ENCODE measurements at regions not wholly inside any gene's neighbourhood (a gene's known extent, or its start where the extent isn't known, plus 50 kb on each side); places are given as distances from the start of the nearest gene placed in this dataset.

DNA sequence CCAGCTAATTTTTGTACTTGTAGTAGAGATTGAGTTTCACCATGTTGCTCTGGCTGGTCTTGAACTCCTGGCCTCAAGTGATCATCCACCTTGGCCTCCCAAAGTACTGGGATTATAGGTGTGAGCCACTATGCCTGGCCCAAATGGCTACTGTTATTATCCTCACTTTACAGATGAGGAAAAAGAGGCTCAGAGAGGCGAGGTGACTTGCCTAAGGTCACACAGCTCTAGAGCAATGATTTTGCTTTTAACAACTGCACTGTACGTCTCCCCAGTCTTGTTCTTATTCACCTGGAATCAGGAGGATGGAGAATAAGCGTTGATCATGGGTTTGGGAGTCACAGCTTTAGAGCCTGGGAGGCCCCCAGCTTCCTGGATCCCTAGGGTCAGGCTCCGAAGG, 69.8 kb upstream of the NCOR2 start:
- ChIA-PET POLR2A (no interaction called here), CTCF (no interaction called here)
- peaks cover 26% of the 10 kb centered on the region for H3K4me1 Mint-ChIP-seq
- no peaks in the 10 kb centered on the region for H3K36me3 Mint-ChIP-seq
- DNase-seq (ENCODE audit: low spot score) (no peak), ATAC-seq (no peak)
- H3K27ac Mint-ChIP-seq = no peak overlapping the region
- no peaks in the 10 kb centered on the region; the same call in 1 of the 2 replicates for H3K27me3 Mint-ChIP-seq (ENCODE audit: low read depth)
- H3K4me3 Mint-ChIP-seq = no peak overlapping the region
- peaks cover 9% of the 10 kb centered on the region for H3K9me3 Mint-ChIP-seq
- TF ChIP-seq NR2C2 (CRISPR knock-in tag; IDR thresholded peaks at IDR 0.05) (no peak), NFATC4 (CRISPR knock-in tag; IDR thresholded peaks at IDR 0.05) (no peak), MXD4 (CRISPR knock-in tag; IDR thresholded peaks at IDR 0.05; ENCODE audit: borderline replicate concordance) (no peak), KAT7 (CRISPR knock-in tag; IDR thresholded peaks at IDR 0.05; ENCODE audit: borderline replicate concordance) (no peak), ZNF671 (CRISPR knock-in tag; IDR thresholded peaks at IDR 0.05) (no peak)
- TF ChIP-seq, protein P1, sequence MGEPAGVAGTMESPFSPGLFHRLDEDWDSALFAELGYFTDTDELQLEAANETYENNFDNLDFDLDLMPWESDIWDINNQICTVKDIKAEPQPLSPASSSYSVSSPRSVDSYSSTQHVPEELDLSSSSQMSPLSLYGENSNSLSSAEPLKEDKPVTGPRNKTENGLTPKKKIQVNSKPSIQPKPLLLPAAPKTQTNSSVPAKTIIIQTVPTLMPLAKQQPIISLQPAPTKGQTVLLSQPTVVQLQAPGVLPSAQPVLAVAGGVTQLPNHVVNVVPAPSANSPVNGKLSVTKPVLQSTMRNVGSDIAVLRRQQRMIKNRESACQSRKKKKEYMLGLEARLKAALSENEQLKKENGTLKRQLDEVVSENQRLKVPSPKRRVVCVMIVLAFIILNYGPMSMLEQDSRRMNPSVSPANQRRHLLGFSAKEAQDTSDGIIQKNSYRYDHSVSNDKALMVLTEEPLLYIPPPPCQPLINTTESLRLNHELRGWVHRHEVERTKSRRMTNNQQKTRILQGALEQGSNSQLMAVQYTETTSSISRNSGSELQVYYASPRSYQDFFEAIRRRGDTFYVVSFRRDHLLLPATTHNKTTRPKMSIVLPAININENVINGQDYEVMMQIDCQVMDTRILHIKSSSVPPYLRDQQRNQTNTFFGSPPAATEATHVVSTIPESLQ (CRISPR knock-in tag; IDR thresholded peaks at IDR 0.05) = no peak
- TF ChIP-seq, protein P2, sequence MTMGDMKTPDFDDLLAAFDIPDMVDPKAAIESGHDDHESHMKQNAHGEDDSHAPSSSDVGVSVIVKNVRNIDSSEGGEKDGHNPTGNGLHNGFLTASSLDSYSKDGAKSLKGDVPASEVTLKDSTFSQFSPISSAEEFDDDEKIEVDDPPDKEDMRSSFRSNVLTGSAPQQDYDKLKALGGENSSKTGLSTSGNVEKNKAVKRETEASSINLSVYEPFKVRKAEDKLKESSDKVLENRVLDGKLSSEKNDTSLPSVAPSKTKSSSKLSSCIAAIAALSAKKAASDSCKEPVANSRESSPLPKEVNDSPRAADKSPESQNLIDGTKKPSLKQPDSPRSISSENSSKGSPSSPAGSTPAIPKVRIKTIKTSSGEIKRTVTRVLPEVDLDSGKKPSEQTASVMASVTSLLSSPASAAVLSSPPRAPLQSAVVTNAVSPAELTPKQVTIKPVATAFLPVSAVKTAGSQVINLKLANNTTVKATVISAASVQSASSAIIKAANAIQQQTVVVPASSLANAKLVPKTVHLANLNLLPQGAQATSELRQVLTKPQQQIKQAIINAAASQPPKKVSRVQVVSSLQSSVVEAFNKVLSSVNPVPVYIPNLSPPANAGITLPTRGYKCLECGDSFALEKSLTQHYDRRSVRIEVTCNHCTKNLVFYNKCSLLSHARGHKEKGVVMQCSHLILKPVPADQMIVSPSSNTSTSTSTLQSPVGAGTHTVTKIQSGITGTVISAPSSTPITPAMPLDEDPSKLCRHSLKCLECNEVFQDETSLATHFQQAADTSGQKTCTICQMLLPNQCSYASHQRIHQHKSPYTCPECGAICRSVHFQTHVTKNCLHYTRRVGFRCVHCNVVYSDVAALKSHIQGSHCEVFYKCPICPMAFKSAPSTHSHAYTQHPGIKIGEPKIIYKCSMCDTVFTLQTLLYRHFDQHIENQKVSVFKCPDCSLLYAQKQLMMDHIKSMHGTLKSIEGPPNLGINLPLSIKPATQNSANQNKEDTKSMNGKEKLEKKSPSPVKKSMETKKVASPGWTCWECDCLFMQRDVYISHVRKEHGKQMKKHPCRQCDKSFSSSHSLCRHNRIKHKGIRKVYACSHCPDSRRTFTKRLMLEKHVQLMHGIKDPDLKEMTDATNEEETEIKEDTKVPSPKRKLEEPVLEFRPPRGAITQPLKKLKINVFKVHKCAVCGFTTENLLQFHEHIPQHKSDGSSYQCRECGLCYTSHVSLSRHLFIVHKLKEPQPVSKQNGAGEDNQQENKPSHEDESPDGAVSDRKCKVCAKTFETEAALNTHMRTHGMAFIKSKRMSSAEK (CRISPR knock-in tag; IDR thresholded peaks at IDR 0.05; ENCODE audit: borderline replicate concordance) = no peak
- TF ChIP-seq, protein P3, sequence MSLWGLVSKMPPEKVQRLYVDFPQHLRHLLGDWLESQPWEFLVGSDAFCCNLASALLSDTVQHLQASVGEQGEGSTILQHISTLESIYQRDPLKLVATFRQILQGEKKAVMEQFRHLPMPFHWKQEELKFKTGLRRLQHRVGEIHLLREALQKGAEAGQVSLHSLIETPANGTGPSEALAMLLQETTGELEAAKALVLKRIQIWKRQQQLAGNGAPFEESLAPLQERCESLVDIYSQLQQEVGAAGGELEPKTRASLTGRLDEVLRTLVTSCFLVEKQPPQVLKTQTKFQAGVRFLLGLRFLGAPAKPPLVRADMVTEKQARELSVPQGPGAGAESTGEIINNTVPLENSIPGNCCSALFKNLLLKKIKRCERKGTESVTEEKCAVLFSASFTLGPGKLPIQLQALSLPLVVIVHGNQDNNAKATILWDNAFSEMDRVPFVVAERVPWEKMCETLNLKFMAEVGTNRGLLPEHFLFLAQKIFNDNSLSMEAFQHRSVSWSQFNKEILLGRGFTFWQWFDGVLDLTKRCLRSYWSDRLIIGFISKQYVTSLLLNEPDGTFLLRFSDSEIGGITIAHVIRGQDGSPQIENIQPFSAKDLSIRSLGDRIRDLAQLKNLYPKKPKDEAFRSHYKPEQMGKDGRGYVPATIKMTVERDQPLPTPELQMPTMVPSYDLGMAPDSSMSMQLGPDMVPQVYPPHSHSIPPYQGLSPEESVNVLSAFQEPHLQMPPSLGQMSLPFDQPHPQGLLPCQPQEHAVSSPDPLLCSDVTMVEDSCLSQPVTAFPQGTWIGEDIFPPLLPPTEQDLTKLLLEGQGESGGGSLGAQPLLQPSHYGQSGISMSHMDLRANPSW (CRISPR knock-in tag; conservative IDR thresholded peaks at IDR 0.05; ENCODE audit: low read depth) = no peak
- TF ChIP-seq, protein P4, sequence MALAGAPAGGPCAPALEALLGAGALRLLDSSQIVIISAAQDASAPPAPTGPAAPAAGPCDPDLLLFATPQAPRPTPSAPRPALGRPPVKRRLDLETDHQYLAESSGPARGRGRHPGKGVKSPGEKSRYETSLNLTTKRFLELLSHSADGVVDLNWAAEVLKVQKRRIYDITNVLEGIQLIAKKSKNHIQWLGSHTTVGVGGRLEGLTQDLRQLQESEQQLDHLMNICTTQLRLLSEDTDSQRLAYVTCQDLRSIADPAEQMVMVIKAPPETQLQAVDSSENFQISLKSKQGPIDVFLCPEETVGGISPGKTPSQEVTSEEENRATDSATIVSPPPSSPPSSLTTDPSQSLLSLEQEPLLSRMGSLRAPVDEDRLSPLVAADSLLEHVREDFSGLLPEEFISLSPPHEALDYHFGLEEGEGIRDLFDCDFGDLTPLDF (CRISPR knock-in tag; IDR thresholded peaks at IDR 0.05) = no peak
- TF ChIP-seq, protein P5, sequence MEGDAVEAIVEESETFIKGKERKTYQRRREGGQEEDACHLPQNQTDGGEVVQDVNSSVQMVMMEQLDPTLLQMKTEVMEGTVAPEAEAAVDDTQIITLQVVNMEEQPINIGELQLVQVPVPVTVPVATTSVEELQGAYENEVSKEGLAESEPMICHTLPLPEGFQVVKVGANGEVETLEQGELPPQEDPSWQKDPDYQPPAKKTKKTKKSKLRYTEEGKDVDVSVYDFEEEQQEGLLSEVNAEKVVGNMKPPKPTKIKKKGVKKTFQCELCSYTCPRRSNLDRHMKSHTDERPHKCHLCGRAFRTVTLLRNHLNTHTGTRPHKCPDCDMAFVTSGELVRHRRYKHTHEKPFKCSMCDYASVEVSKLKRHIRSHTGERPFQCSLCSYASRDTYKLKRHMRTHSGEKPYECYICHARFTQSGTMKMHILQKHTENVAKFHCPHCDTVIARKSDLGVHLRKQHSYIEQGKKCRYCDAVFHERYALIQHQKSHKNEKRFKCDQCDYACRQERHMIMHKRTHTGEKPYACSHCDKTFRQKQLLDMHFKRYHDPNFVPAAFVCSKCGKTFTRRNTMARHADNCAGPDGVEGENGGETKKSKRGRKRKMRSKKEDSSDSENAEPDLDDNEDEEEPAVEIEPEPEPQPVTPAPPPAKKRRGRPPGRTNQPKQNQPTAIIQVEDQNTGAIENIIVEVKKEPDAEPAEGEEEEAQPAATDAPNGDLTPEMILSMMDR (IDR thresholded peaks at IDR 0.05) = no peak
- TF ChIP-seq, protein P6, sequence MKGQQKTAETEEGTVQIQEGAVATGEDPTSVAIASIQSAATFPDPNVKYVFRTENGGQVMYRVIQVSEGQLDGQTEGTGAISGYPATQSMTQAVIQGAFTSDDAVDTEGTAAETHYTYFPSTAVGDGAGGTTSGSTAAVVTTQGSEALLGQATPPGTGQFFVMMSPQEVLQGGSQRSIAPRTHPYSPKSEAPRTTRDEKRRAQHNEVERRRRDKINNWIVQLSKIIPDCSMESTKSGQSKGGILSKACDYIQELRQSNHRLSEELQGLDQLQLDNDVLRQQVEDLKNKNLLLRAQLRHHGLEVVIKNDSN (CRISPR knock-in tag; IDR thresholded peaks at IDR 0.05) = no peak
- TF ChIP-seq, protein P7, sequence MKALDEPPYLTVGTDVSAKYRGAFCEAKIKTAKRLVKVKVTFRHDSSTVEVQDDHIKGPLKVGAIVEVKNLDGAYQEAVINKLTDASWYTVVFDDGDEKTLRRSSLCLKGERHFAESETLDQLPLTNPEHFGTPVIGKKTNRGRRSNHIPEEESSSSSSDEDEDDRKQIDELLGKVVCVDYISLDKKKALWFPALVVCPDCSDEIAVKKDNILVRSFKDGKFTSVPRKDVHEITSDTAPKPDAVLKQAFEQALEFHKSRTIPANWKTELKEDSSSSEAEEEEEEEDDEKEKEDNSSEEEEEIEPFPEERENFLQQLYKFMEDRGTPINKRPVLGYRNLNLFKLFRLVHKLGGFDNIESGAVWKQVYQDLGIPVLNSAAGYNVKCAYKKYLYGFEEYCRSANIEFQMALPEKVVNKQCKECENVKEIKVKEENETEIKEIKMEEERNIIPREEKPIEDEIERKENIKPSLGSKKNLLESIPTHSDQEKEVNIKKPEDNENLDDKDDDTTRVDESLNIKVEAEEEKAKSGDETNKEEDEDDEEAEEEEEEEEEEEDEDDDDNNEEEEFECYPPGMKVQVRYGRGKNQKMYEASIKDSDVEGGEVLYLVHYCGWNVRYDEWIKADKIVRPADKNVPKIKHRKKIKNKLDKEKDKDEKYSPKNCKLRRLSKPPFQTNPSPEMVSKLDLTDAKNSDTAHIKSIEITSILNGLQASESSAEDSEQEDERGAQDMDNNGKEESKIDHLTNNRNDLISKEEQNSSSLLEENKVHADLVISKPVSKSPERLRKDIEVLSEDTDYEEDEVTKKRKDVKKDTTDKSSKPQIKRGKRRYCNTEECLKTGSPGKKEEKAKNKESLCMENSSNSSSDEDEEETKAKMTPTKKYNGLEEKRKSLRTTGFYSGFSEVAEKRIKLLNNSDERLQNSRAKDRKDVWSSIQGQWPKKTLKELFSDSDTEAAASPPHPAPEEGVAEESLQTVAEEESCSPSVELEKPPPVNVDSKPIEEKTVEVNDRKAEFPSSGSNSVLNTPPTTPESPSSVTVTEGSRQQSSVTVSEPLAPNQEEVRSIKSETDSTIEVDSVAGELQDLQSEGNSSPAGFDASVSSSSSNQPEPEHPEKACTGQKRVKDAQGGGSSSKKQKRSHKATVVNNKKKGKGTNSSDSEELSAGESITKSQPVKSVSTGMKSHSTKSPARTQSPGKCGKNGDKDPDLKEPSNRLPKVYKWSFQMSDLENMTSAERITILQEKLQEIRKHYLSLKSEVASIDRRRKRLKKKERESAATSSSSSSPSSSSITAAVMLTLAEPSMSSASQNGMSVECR (CRISPR knock-in tag; IDR thresholded peaks at IDR 0.05; ENCODE audit: borderline replicate concordance) = no peak
- TF ChIP-seq, protein P8, sequence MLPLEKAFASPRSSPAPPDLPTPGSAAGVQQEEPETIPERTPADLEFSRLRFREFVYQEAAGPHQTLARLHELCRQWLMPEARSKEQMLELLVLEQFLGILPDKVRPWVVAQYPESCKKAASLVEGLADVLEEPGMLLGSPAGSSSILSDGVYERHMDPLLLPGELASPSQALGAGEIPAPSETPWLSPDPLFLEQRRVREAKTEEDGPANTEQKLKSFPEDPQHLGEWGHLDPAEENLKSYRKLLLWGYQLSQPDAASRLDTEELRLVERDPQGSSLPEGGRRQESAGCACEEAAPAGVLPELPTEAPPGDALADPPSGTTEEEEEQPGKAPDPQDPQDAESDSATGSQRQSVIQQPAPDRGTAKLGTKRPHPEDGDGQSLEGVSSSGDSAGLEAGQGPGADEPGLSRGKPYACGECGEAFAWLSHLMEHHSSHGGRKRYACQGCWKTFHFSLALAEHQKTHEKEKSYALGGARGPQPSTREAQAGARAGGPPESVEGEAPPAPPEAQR (CRISPR knock-in tag; IDR thresholded peaks at IDR 0.05) = no peak
- TF ChIP-seq, protein P9, sequence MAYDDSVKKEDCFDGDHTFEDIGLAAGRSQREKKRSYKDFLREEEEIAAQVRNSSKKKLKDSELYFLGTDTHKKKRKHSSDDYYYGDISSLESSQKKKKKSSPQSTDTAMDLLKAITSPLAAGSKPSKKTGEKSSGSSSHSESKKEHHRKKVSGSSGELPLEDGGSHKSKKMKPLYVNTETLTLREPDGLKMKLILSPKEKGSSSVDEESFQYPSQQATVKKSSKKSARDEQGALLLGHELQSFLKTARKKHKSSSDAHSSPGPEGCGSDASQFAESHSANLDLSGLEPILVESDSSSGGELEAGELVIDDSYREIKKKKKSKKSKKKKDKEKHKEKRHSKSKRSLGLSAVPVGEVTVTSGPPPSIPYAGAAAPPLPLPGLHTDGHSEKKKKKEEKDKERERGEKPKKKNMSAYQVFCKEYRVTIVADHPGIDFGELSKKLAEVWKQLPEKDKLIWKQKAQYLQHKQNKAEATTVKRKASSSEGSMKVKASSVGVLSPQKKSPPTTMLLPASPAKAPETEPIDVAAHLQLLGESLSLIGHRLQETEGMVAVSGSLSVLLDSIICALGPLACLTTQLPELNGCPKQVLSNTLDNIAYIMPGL (CRISPR knock-in tag; IDR thresholded peaks at IDR 0.05) = no peak
- TF ChIP-seq, protein P10, sequence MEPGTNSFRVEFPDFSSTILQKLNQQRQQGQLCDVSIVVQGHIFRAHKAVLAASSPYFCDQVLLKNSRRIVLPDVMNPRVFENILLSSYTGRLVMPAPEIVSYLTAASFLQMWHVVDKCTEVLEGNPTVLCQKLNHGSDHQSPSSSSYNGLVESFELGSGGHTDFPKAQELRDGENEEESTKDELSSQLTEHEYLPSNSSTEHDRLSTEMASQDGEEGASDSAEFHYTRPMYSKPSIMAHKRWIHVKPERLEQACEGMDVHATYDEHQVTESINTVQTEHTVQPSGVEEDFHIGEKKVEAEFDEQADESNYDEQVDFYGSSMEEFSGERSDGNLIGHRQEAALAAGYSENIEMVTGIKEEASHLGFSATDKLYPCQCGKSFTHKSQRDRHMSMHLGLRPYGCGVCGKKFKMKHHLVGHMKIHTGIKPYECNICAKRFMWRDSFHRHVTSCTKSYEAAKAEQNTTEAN (CRISPR knock-in tag; IDR thresholded peaks at IDR 0.05) = no peak

Measured in WTC11 (cell line).